ENCODE measurements at regions not wholly inside any gene's neighbourhood (a gene's known extent, or its start where the extent isn't known, plus 50 kb on each side); places are given as distances from the start of the nearest gene placed in this dataset.

- no TSS peak for BruUV-seq (replicated peaks)
- TF ChIP-seq CTCF (IDR thresholded peaks at IDR 0.05; ENCODE audit: unreplicated experiment) = no peak
- CTCF ChIA-PET = no interaction called here
- no peak overlapping the region for H3K27ac Mint-ChIP-seq (ENCODE audit: unreplicated experiment)
- H3K9me3 Mint-ChIP-seq (ENCODE audit: low read depth, unreplicated experiment) = peaks cover 8% of the 10 kb centered on the region
- H3K27me3 Mint-ChIP-seq (ENCODE audit: unreplicated experiment) = no peaks in the 10 kb centered on the region
- no peaks in the 10 kb centered on the region for H3K4me1 Mint-ChIP-seq (ENCODE audit: low read depth, unreplicated experiment)
- no peak for DNase-seq
- H3K36me3 Mint-ChIP-seq (ENCODE audit: insufficient read depth, unreplicated experiment) = no peaks in the 10 kb centered on the region
- no peak overlapping the region for H3K4me3 Mint-ChIP-seq (ENCODE audit: low read depth, unreplicated experiment)
- intact Hi-C loops (cut with micrococcal nuclease; ENCODE audit: unreplicated experiment) = no loop called here
Measured at GRCh38 chr1:103336408-103336807, 189.1 kb upstream of the RNPC3 start.

GRCh38 chr1:103333141-103333540 lies 192.4 kb upstream of the RNPC3 start:
- H3K36me3 Mint-ChIP-seq (ENCODE audit: insufficient read depth, unreplicated experiment) = no peaks in the 10 kb centered on the region

GRCh38 chr1:103327054-103327719 lies 198.3 kb upstream of the RNPC3 start:
- Mint-ChIP-seq H3K27ac (ENCODE audit: unreplicated experiment) (no peak overlapping the region), H3K36me3 (ENCODE audit: insufficient read depth, unreplicated experiment) (no peaks in the 10 kb centered on the region), H3K4me1 (ENCODE audit: low read depth, unreplicated experiment) (no peaks in the 10 kb centered on the region), H3K27me3 (ENCODE audit: unreplicated experiment) (no peaks in the 10 kb centered on the region), H3K9me3 (ENCODE audit: low read depth, unreplicated experiment) (peaks cover 3% of the 10 kb centered on the region), H3K4me3 (ENCODE audit: low read depth, unreplicated experiment) (no peak overlapping the region)
- intact Hi-C loops (cut with micrococcal nuclease; ENCODE audit: unreplicated experiment) = no loop called here
- TF ChIP-seq CTCF (IDR thresholded peaks at IDR 0.05; ENCODE audit: unreplicated experiment) = no peak
- DNase-seq = no peak
- CTCF ChIA-PET = no interaction called here
- no TSS peak for BruUV-seq (replicated peaks)

More at GRCh38 chr1:103333141-103333540, 192.4 kb upstream of the RNPC3 start:
- no TSS peak for BruUV-seq (replicated peaks)
- intact Hi-C loops (cut with micrococcal nuclease; ENCODE audit: unreplicated experiment) = no loop called here
- Mint-ChIP-seq H3K27me3 (ENCODE audit: unreplicated experiment) (no peaks in the 10 kb centered on the region), H3K9me3 (ENCODE audit: low read depth, unreplicated experiment) (peaks cover 8% of the 10 kb centered on the region), H3K4me1 (ENCODE audit: low read depth, unreplicated experiment) (no peaks in the 10 kb centered on the region), H3K4me3 (ENCODE audit: low read depth, unreplicated experiment) (no peak overlapping the region), H3K27ac (ENCODE audit: unreplicated experiment) (no peak overlapping the region)
- TF ChIP-seq CTCF (IDR thresholded peaks at IDR 0.05; ENCODE audit: unreplicated experiment) = no peak
- DNase-seq = no peak
- CTCF ChIA-PET = no interaction called here

- no peak for DNase-seq
- Mint-ChIP-seq H3K4me1 (ENCODE audit: low read depth, unreplicated experiment) (no peaks in the 10 kb centered on the region), H3K9me3 (ENCODE audit: low read depth, unreplicated experiment) (peaks cover 3% of the 10 kb centered on the region), H3K27me3 (ENCODE audit: unreplicated experiment) (no peaks in the 10 kb centered on the region), H3K27ac (ENCODE audit: unreplicated experiment) (no peak overlapping the region), H3K36me3 (ENCODE audit: insufficient read depth, unreplicated experiment) (no peaks in the 10 kb centered on the region), H3K4me3 (ENCODE audit: low read depth, unreplicated experiment) (no peak overlapping the region)
- TF ChIP-seq CTCF (IDR thresholded peaks at IDR 0.05; ENCODE audit: unreplicated experiment) = no peak
- no TSS peak for BruUV-seq (replicated peaks)
- intact Hi-C loops (cut with micrococcal nuclease; ENCODE audit: unreplicated experiment) = no loop called here
- CTCF ChIA-PET = no interaction called here
Measured at GRCh38 chr1:103326595-103326994, 198.9 kb upstream of the RNPC3 start.
